Stimulated activated CD8-positive, alpha-beta memory T cell treated with anti-CD3 and anti-CD28 coated beads, Interleukin-2, amount 100 ng/mL, for 48 hours (primary cell): ENCODE measurements at regions not wholly inside any gene's neighbourhood (a gene's known extent, or its start where the extent isn't known, plus 50 kb on each side); places are given as distances from the start of the nearest gene placed in this dataset.
"Not testable (repeated sequence)": the region's sequence is repeated elsewhere in the genome, so short reads cannot be mapped to it uniquely, and the experiment has no call there.

Experiments
- DNase-seq, 2 donors: peaks; one replicate each; pipeline ENCODE4 v3.0.0-alpha.2; 2020; ENCODE audit warnings: low read depth in 2 of 2

DNA sequence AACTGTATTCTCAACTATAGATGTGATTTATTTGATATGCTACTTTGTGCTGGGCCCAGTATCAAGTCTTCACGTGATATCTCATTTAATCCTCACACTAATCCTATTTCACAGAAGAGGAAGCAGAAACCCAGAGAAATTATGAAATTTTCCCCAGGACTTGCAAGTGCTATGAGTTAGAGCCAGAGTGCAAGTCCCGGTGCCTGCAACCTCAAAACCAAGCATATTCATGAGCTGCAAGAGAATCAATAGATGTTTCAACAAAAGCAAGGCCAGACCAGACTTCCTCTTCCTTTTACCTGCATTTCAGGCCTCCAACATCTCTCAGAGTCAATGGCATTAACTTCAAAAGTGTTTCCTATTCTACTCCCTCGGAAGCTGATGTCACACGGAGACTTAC, 92.2 kb upstream of the GATB start:
- DNase-seq: no peak

DNA sequence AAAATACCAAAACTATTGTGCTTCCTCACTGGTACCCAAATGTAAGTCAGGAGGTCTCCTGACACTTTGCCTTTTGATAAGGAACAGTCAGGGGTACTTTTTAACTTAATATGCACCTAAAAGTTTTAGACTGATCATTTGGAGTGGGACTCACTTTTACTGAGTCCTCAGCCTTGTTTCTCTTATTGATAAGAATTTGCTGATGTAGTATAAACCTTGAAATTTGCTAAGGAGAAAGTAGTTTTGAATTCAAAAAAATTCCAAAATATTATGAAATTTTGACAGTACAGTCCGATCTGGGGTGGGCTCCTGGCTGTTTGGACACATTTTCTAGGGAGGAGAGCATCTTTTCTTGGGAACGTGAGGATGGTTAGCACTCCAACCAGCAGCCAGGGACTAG, 91.4 kb upstream of the GATB start:
- DNase-seq: no peak

DNA sequence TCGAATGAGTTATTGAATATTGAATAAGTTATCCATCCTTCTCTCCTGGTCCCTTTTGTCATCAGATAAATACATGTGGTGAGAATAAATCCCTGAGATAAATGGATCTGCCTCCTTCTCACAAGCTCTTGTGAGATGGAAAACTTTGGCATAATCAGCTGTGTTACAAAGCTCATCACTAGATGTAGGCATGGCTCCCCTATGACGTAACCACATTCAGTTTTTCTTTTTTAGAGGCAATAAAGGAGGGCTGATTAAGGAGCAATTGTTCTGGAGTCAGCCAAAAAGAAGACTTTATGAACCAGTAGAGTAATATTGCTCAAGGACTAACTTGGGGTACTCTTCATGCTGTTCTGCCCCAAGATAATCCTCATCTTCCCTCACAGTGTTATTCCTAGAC, 90.5 kb upstream of the GATB start:
- DNase-seq: no peak

DNA sequence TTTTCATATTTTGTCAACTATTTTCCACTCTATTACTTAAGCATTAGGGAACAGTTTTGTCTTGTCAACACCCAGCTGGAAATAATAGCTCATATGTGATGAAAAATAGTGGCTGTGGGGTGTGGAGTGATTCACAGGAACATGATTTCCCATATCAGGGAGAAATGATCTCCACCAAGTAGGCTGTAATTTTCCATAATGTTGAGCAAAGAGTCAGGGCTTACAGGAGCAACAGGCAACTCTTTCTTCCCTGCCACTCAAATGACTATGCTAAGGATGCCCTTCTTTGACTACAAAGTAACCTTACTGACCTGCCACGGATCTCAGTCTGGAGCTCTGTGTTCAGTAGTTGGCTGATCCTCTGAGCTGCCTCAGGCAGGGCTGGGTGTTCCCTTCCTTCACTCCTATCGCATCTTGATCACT, 90.0 kb upstream of the GATB start:
- no peak for DNase-seq

DNA sequence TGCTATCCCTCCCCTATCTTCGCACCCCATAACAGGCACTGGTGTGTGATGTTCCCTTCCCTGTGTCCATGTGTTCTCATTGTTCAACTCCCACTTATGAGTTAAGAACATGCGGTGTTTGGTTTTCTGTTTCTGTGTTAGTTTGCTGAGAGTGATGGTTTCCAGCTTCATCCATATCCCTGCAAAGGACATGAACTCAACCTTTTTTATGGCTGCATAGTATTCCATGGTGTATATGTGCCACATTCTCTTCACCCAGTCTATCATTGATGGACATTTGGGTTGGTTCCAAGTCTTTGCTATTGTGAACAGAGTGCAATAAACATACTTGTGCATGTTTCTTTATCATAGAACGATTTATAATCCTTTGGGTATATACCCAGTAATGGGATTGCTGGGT, 84.7 kb upstream of the GATB start:
- not testable (repeated sequence) for DNase-seq

DNA sequence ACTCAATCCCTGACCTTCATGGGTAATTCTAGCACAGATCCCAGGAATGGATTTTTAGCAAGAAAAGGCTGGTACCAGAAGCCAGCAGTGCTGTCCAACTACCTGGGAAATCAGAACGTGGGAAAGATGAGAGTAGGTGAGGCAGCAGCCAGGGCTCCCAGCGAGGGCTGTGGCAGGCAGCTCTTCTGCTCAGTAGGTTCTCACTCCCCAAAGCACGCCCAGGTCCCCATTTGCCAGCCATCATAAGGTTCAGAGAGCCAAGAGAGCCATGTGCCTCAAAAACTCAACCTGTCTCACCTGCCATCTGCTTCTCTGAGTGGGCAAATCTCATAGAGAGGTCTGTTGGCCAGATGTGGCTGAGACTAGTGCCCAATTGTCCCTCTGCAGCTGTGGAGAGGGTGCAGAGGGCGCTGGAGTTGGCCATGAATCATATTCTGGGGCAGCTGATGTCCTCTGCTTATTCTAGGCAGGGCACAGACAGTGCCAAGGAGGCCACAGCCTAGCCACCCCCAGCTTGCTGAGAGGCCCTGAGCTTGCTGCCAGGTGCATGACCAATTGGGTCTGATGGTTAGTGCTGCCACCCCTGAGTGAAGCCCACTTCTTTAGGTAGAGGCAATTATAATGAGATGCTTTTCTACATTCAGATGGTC, 81.7 kb upstream of the GATB start:
- DNase-seq: no peak

DNA sequence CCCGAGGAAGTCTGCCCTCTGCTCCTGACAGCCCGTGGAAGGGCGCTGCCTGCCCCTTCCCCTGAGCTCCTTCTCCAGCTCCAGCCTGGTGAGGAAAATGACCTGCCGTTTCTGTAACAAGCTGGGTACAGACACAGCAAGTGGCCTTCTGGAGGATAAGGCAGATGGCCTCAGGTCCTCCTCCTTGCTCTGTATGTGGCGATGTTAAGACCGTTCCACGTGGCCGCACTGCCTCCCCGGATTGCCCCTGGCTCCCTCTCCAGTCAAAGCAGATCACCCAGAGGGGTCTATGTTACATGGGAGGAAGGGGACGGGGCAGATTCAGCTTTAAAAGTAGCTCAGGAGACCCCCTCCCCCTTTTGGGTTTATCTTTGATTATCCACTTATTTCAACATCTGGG, 80.3 kb upstream of the GATB start:
- no peak for DNase-seq

DNA sequence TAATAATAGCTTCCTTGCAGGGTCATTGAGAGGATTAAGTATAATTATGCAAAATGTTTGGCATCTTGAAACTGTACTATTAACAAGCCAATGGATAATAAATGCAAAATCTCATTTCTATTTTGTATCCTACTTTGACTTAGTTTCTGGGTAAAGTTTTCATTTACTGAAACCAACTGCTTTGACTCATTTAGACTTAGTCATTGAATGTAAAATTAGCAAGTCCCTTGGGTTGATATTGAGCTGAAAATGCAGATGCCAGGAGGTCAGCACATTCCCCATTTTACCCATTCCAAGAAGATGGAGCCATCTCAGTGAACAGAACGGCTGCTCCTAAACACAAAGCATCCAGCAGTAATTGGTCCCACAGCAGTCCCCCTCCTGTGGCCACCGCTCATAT, 74.7 kb upstream of the GATB start:
- no peak for DNase-seq

DNA sequence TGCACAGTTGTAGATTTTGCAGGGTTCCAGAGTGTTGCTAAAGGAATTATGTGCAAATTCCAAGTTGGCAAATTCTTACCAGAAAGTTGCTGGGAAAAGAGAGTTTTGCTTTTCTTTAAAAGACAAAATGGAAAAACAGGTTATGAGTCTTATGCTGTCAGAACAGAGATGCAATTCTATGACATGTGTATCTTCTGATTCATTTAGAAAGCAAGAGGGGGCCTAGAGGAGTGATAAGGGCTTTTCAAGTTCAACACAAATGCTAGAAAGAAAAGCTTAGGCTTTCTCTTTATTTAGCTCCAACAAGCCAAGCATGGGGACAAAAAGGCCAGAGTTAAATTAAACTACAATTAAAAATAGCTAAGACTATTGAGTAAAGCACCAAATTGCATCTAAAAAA, 72.4 kb upstream of the GATB start:
- no peak for DNase-seq

DNA sequence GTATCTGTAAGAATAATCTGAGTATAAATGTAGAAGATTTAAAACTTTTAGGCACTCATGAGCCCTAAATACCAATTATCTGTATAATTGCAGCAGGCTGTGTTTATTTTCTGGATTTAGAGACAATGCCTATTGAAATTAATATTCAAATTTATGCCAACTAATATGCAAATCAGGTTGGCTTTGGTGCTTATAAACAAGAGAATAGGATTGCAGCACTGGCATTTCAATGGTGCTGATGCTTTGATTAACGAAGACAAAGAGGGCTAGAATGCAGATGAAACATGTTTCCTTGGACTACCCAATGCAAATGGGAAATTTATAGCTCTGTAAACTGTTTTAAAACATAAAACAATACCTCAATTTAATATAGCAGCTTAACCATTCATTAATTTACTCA, 70.7 kb upstream of the GATB start:
- no peak for DNase-seq

DNA sequence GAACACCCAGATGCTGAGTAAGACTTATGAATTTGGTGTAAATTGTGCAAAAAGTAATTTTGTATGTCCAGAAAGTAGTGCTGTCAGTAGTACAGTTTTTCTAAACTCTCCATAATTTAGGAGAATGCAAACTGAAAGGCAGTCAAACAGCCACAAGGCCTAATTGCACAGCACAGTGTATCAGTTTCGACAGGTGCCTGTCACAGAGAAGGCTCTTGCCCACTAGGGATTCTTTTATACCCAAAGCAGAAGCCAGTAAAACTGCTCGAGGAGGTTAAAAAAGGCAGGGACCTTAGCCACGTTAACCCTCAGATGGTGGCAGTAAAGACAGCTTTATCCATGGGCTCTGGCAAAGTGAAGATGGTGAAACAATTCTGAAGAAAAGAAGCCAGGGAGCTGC, 69.4 kb upstream of the GATB start:
- no peak for DNase-seq

DNA sequence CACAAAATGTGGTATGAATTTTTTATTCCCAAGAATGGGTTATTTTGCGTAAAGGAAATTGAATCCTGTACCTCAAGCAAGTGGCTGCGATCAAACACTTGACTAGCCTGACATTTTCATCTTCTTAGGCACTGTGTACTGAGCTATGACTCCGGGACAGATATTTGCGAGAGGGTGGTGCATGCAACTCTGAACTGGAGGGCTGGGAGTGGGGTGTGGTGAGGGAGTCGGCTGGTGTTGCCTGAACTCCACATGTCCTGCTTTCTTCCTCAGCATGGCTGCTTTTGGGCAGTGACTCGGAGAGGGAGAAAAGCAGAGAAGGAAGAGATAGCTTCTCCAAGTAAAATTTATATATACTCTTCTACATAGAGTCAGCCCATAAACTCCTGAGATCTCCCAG, 68.5 kb upstream of the GATB start:
- no peak for DNase-seq

DNA sequence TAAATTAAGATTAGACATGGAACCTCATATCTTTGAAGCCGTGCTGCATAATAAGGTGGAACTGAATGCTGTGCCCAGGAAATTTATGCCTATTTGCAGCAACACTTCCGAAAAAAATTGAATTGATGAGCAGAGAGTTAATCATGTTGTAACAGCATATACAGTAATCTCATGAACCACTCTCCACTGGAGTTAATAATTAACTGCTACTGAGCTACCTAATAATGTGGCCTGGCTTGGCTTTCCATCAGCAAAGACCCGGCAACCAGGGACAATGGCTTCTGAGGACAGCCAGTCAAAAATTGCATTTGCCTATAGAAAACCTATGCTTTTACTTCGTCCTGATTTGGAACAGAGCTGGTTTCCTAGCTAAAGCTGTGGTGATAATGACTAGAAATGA, 63.8 kb upstream of the GATB start:
- no peak for DNase-seq

DNA sequence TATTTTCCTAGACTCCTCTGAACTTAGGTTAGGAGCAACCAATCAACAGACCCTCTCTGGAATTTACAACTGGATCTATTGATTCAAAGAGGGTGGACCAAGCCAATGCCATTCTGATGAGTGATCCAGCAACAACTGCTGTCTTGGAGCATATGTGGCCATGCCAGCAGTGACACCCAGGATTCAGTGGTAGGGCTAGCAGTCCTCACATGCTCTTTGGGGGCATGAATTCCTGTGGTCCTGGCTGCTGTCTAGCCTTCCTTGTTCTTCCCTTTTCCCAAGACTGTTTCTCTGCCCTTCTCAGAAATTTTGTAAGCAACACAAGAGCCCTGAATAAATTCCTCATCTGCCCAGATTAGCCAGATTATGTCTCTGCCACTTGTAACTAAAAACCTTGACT, 61.5 kb upstream of the GATB start:
- DNase-seq: no peak

DNA sequence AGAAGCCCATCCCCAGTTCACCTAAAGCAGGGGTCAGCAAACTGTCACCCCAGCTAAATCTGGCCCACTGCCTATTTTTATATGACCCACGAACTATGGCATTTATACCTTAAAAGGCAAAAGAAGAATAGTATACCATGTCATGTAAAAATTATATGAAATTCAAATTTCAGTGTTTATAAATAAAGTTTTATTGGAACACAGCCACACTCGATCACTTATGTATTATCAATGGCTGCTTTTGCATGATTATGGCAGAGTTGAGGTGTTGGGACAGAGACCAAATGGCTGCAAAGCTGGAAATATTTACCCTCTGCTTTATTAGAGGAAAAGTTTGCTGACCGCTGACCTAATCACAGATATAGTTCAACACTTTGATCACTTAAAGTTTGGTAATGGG, 59.2 kb upstream of the GATB start:
- DNase-seq: no peak

DNA sequence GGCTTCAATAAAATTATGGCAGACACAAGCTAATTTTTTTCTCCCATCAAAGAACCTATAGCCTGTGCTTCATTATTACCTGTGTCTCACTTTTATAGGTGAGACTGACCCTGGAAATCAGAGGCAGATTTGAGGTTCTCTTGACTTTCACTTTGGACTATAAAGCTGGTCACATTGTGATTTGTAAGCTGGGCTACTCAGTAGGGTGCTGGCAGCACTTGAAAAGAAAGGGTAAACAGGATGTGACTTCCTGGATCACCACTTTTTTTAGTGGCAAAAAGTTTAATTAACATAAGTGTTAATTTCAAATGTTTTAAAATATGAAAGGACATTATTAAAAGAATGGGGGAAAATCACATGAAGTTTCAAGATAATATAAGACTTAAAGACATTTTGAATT, 50.6 kb upstream of the GATB start:
- DNase-seq: no peak
